Stimulated activated CD8-positive, alpha-beta memory T cell treated with anti-CD3 and anti-CD28 coated beads, Interleukin-12 subunit alpha, Interleukin-12 subunit beta, amount 100 ng/mL, for 24 hours (primary cell): ENCODE measurements at regions not wholly inside any gene's neighbourhood (a gene's known extent, or its start where the extent isn't known, plus 50 kb on each side); places are given as distances from the start of the nearest gene placed in this dataset.
"Not testable (repeated sequence)": the region's sequence is repeated elsewhere in the genome, so short reads cannot be mapped to it uniquely, and the experiment has no call there.

Experiments
- DNase-seq: peaks from one replicate; pipeline ENCODE4 v3.0.0-alpha.2; 2020; ENCODE audit errors: extremely low read depth

GRCh38 chr12:76292891-76293290, 55.3 kb downstream of the BBS10 start:
- DNase-seq, result not testable (repeated sequence)

GRCh38 chr12:76292305-76292704, 55.9 kb downstream of the BBS10 start:
- not testable (repeated sequence) for DNase-seq

GRCh38 chr12:76290963-76291859, 57.0 kb downstream of the BBS10 start:
- DNase-seq, result no peak

GRCh38 chr12:76288218-76288617, 60.0 kb downstream of the BBS10 start:
- DNase-seq, result no peak

- no peak for DNase-seq
These were observed 63.1 kb downstream of the BBS10 start for GRCh38 chr12:76284816-76285750.

- no peak for DNase-seq
These were observed 65.5 kb downstream of the BBS10 start for GRCh38 chr12:76282744-76283143.

GRCh38 chr12:76277480-76277879, 70.7 kb downstream of the BBS10 start:
- DNase-seq, result no peak

GRCh38 chr12:76276499-76277151, 71.6 kb downstream of the BBS10 start:
- DNase-seq, result no peak

- no peak for DNase-seq
These were observed 72.6 kb downstream of the BBS10 start for GRCh38 chr12:76275511-76276093.

GRCh38 chr12:76274420-76275083, 73.7 kb downstream of the BBS10 start:
- DNase-seq, result no peak

GRCh38 chr12:76272287-76272686, 75.9 kb downstream of the BBS10 start:
- DNase-seq, result no peak

- no peak for DNase-seq
These were observed 77.4 kb downstream of the BBS10 start for GRCh38 chr12:76270657-76271358.

- DNase-seq, result no peak
These were observed 79.9 kb downstream of the BBS10 start for GRCh38 chr12:76268267-76268666.

GRCh38 chr12:76266797-76267196, 81.4 kb downstream of the BBS10 start:
- no peak for DNase-seq

GRCh38 chr12:76265424-76266180, 82.6 kb downstream of the BBS10 start:
- no peak for DNase-seq

GRCh38 chr12:76264611-76265012, 83.6 kb downstream of the BBS10 start:
- no peak for DNase-seq

- DNase-seq, result no peak
These were observed 84.5 kb downstream of the BBS10 start for GRCh38 chr12:76263696-76264095.

- no peak for DNase-seq
These were observed 87.8 kb downstream of the BBS10 start for GRCh38 chr12:76260390-76260748.

- no peak for DNase-seq
These were observed 88.4 kb downstream of the BBS10 start for GRCh38 chr12:76259660-76260389.
